ENCODE measurements at regions not wholly inside any gene's neighbourhood (a gene's known extent, or its start where the extent isn't known, plus 50 kb on each side); places are given as distances from the start of the nearest gene placed in this dataset.

- TF ChIP-seq ZNF331 (CRISPR knock-in tag; IDR thresholded peaks at IDR 0.05; ENCODE audit: low read depth), result no peak
- TF ChIP-seq JUNB (IDR thresholded peaks at IDR 0.05; ENCODE audit: unreplicated experiment), result no peak
- TF ChIP-seq POLR2AphosphoS5 (IDR thresholded peaks at IDR 0.05; ENCODE audit: low read depth), result no peak
- no peak for TF ChIP-seq EZH2phosphoT487 (IDR thresholded peaks at IDR 0.05; ENCODE audit: unreplicated experiment)
- no peak for TF ChIP-seq ETS1 (IDR thresholded peaks at IDR 0.05)
- no peak for TF ChIP-seq REST (IDR thresholded peaks at IDR 0.05; ENCODE audit: unreplicated experiment)
Measured at GRCh38 chr22:48238966-48239365, 1476.5 kb downstream of the TBC1D22A start (continued).

GRCh38 chr22:48238284-48238915 lies 1476.0 kb downstream of the TBC1D22A start:
- Mint-ChIP-seq H3K4me1 (peaks cover 18% of the 10 kb centered on the region), H3K4me3 (no peak overlapping the region), H3K9me3 (0 out of 3 replicates have a peak, but pooled peaks cover 5% of the 10 kb centered on the region), H3K27me3 (ENCODE audit: insufficient read depth, low read depth, poor library complexity) (peaks cover 10% of the 10 kb centered on the region), H3K27ac (no peak overlapping the region), H3K36me3 (ENCODE audit: low read depth) (no peaks in the 10 kb centered on the region)
- H4K20me1 ChIP-seq (replicated peaks; ENCODE audit: insufficient read depth), result no peaks in the 10 kb centered on the region
- DNase-seq (ENCODE audit: low spot score), result no peak
- no peak overlapping the region for H3K27ac ChIP-seq (ENCODE audit: low read depth)
- no peaks in the 10 kb centered on the region for H3K9me2 ChIP-seq (ENCODE audit: insufficient read depth)
- H3K79me2 ChIP-seq (replicated peaks; ENCODE audit: insufficient read depth), result no peaks in the 10 kb centered on the region
- ATAC-seq, result no peak
- H3K4me2 ChIP-seq, result no peak overlapping the region
- H3K27me3 ChIP-seq (ENCODE audit: insufficient read depth), result no peaks in the 10 kb centered on the region
- H3F3A ChIP-seq (replicated peaks; ENCODE audit: low read depth), result no peaks in the 10 kb centered on the region
- H3K36me3 ChIP-seq (ENCODE audit: insufficient read depth), result no peaks in the 10 kb centered on the region; the same call in 1 of the 2 replicates
- H2AFZ ChIP-seq, result no peak overlapping the region
- H3K4me1 ChIP-seq (ENCODE audit: insufficient read depth), result peaks cover 3% of the 10 kb centered on the region; the same call in 1 of the 2 replicates
- no peak overlapping the region for H3K4me3 ChIP-seq
- TF ChIP-seq CREB1 (CRISPR knock-in tag; IDR thresholded peaks at IDR 0.05; ENCODE audit: low read depth) (no peak), ETS1 (IDR thresholded peaks at IDR 0.05) (no peak), EZH2phosphoT487 (IDR thresholded peaks at IDR 0.05; ENCODE audit: unreplicated experiment) (no peak), ZNF462 (CRISPR knock-in tag; IDR thresholded peaks at IDR 0.05) (no peak), ZNF114 (CRISPR knock-in tag; IDR thresholded peaks at IDR 0.05) (no peak)

Data from GM23338 (cell line).